ENCODE measurements at regions not wholly inside any gene's neighbourhood (a gene's known extent, or its start where the extent isn't known, plus 50 kb on each side); places are given as distances from the start of the nearest gene placed in this dataset.

- no peaks in the 10 kb centered on the region for H3K36me3 Mint-ChIP-seq
- ATAC-seq (replicated peaks) (no peak), DNase-seq (no peak)
- H3K4me3 Mint-ChIP-seq, result no peak overlapping the region
- no peak overlapping the region for H3K27ac Mint-ChIP-seq
- H3K27me3 Mint-ChIP-seq, result no peaks in the 10 kb centered on the region
- peaks cover 2 to 3% of the 10 kb centered on the region in 2 donors for H3K9me3 Mint-ChIP-seq
- H3K4me1 Mint-ChIP-seq, result no peaks in the 10 kb centered on the region
These were observed 218.6 kb upstream of the C1orf87 start for GRCh38 chr1:60292140-60292539.

- DNase-seq (no peak), ATAC-seq (replicated peaks) (no peak)
- Mint-ChIP-seq H3K36me3 (no peaks in the 10 kb centered on the region), H3K4me3 (no peak overlapping the region), H3K27me3 (no peaks in the 10 kb centered on the region), H3K4me1 (no peaks in the 10 kb centered on the region), H3K27ac (no peak overlapping the region), H3K9me3 (peaks cover 2 to 3% of the 10 kb centered on the region in 2 donors)
These were observed 216.8 kb upstream of the C1orf87 start for GRCh38 chr1:60290393-60290792.

GRCh38 chr1:60287536-60287935 is 214.0 kb upstream of the C1orf87 start:
- no peak overlapping the region for H3K4me3 Mint-ChIP-seq
- H3K27me3 Mint-ChIP-seq, result no peaks in the 10 kb centered on the region
- no peak for DNase-seq
- no peak for ATAC-seq (replicated peaks)
- H3K27ac Mint-ChIP-seq, result no peak overlapping the region
- H3K4me1 Mint-ChIP-seq, result no peaks in the 10 kb centered on the region
- H3K36me3 Mint-ChIP-seq, result no peaks in the 10 kb centered on the region
- peaks cover 2 to 3% of the 10 kb centered on the region in 2 donors for H3K9me3 Mint-ChIP-seq

- H3K4me1 Mint-ChIP-seq, result no peaks in the 10 kb centered on the region
- H3K27me3 Mint-ChIP-seq, result no peaks in the 10 kb centered on the region
- no peak overlapping the region for H3K27ac Mint-ChIP-seq
- H3K36me3 Mint-ChIP-seq, result no peaks in the 10 kb centered on the region
- DNase-seq (no peak), ATAC-seq (replicated peaks) (no peak)
- H3K9me3 Mint-ChIP-seq, result peaks cover 2 to 3% of the 10 kb centered on the region in 2 donors
- no peak overlapping the region for H3K4me3 Mint-ChIP-seq
These were observed 210.1 kb upstream of the C1orf87 start for GRCh38 chr1:60283690-60284089.

- DNase-seq, result no peak
These were observed 207.9 kb upstream of the C1orf87 start for GRCh38 chr1:60281360-60281932.

GRCh38 chr1:60280819-60281218 is 207.2 kb upstream of the C1orf87 start:
- no peaks in the 10 kb centered on the region for H3K9me3 Mint-ChIP-seq
- no peak overlapping the region for H3K4me3 Mint-ChIP-seq
- no peaks in the 10 kb centered on the region for H3K36me3 Mint-ChIP-seq
- no peak for ATAC-seq (replicated peaks)
- H3K4me1 Mint-ChIP-seq, result no peaks in the 10 kb centered on the region
- no peak overlapping the region for H3K27ac Mint-ChIP-seq
- DNase-seq, result no peak
- H3K27me3 Mint-ChIP-seq, result no peaks in the 10 kb centered on the region

More at GRCh38 chr1:60281360-60281932, 207.9 kb upstream of the C1orf87 start:
- Mint-ChIP-seq H3K4me3 (no peak overlapping the region), H3K36me3 (no peaks in the 10 kb centered on the region), H3K27me3 (no peaks in the 10 kb centered on the region), H3K9me3 (no peaks in the 10 kb centered on the region), H3K4me1 (no peaks in the 10 kb centered on the region), H3K27ac (no peak overlapping the region)
- ATAC-seq (replicated peaks), result peak; percentile 74 to 78

- no peaks in the 10 kb centered on the region for H3K36me3 Mint-ChIP-seq
- no peak for DNase-seq
- no peaks in the 10 kb centered on the region for H3K9me3 Mint-ChIP-seq
- no peaks in the 10 kb centered on the region for H3K27me3 Mint-ChIP-seq
- no peak for ATAC-seq (replicated peaks)
- H3K4me1 Mint-ChIP-seq, result no peaks in the 10 kb centered on the region
- no peak overlapping the region for H3K27ac Mint-ChIP-seq
- no peak overlapping the region for H3K4me3 Mint-ChIP-seq
These were observed 206.7 kb upstream of the C1orf87 start for GRCh38 chr1:60280256-60280655.

GRCh38 chr1:60279798-60280197 is 206.2 kb upstream of the C1orf87 start:
- Mint-ChIP-seq H3K27me3 (no peaks in the 10 kb centered on the region), H3K27ac (no peak overlapping the region), H3K9me3 (no peaks in the 10 kb centered on the region), H3K4me1 (no peaks in the 10 kb centered on the region), H3K36me3 (no peaks in the 10 kb centered on the region), H3K4me3 (no peak overlapping the region)
- ATAC-seq (replicated peaks), result no peak
- no peak for DNase-seq

GRCh38 chr1:60277269-60277668 is 203.7 kb upstream of the C1orf87 start:
- Mint-ChIP-seq H3K36me3 (no peaks in the 10 kb centered on the region), H3K27me3 (no peaks in the 10 kb centered on the region), H3K4me3 (no peak overlapping the region), H3K4me1 (no peaks in the 10 kb centered on the region), H3K27ac (no peak overlapping the region), H3K9me3 (no peaks in the 10 kb centered on the region)
- ATAC-seq (replicated peaks) (no peak), DNase-seq (no peak)

GRCh38 chr1:60274422-60275290 is 201.1 kb upstream of the C1orf87 start:
- no peak overlapping the region for H3K27ac Mint-ChIP-seq
- no peak for DNase-seq
- peaks cover 0 to 2% of the 10 kb centered on the region in 2 donors for H3K9me3 Mint-ChIP-seq
- no peak for ATAC-seq (replicated peaks)
- no peaks in the 10 kb centered on the region for H3K27me3 Mint-ChIP-seq
- no peak overlapping the region for H3K4me3 Mint-ChIP-seq
- H3K36me3 Mint-ChIP-seq, result no peaks in the 10 kb centered on the region
- H3K4me1 Mint-ChIP-seq, result no peaks in the 10 kb centered on the region

- no peak for ATAC-seq (replicated peaks)
- no peak overlapping the region for H3K4me3 Mint-ChIP-seq
- no peaks in the 10 kb centered on the region for H3K4me1 Mint-ChIP-seq
- no peak overlapping the region for H3K27ac Mint-ChIP-seq
- no peaks in the 10 kb centered on the region for H3K36me3 Mint-ChIP-seq
- H3K9me3 Mint-ChIP-seq, result peaks cover 0 to 4% of the 10 kb centered on the region in 2 donors
- H3K27me3 Mint-ChIP-seq, result no peaks in the 10 kb centered on the region
- no peak for DNase-seq
These were observed 199.6 kb upstream of the C1orf87 start for GRCh38 chr1:60273185-60273584.

- H3K4me3 Mint-ChIP-seq, result no peak overlapping the region
- no peaks in the 10 kb centered on the region for H3K36me3 Mint-ChIP-seq
- H3K27me3 Mint-ChIP-seq, result no peaks in the 10 kb centered on the region
- H3K9me3 Mint-ChIP-seq, result peaks cover 0 to 6% of the 10 kb centered on the region in 2 donors
- no peak for ATAC-seq (replicated peaks)
- DNase-seq, result no peak
- H3K4me1 Mint-ChIP-seq, result no peaks in the 10 kb centered on the region
- H3K27ac Mint-ChIP-seq, result no peak overlapping the region
These were observed 197.5 kb upstream of the C1orf87 start for GRCh38 chr1:60271041-60271440.

GRCh38 chr1:60268451-60268850 is 194.9 kb upstream of the C1orf87 start:
- H3K4me3 Mint-ChIP-seq, result no peak overlapping the region
- no peaks in the 10 kb centered on the region for H3K4me1 Mint-ChIP-seq
- no peak overlapping the region for H3K27ac Mint-ChIP-seq
- peaks cover 0 to 6% of the 10 kb centered on the region in 2 donors for H3K9me3 Mint-ChIP-seq
- H3K27me3 Mint-ChIP-seq, result no peaks in the 10 kb centered on the region
- no peak for DNase-seq
- no peak for ATAC-seq (replicated peaks)
- no peaks in the 10 kb centered on the region for H3K36me3 Mint-ChIP-seq

- no peak overlapping the region for H3K4me3 Mint-ChIP-seq
- no peak overlapping the region for H3K27ac Mint-ChIP-seq
- H3K9me3 Mint-ChIP-seq, result peaks cover 0 to 6% of the 10 kb centered on the region in 2 donors
- ATAC-seq (replicated peaks), result no peak
- no peaks in the 10 kb centered on the region for H3K4me1 Mint-ChIP-seq
- DNase-seq, result no peak
- H3K27me3 Mint-ChIP-seq, result no peaks in the 10 kb centered on the region
- H3K36me3 Mint-ChIP-seq, result no peaks in the 10 kb centered on the region
These were observed 192.3 kb upstream of the C1orf87 start for GRCh38 chr1:60265560-60266535.

Data from stimulated activated naive B cell treated with anti-CD40 and anti-IgM and Interleukin-4, amounts not matched to agents 10 μg/mL and 1 μg/mL and 100 μg/mL, for 72 hours (primary cell).